Stomach (tissue), 4 donors: ENCODE measurements at regions not wholly inside any gene's neighbourhood (a gene's known extent, or its start where the extent isn't known, plus 50 kb on each side); places are given as distances from the start of the nearest gene placed in this dataset.

Source experiments
- CTCF ChIP-seq, 7 experiments: fragments of 450-650 bp in 4 of 7; fragments of 200-600 bp in 3 of 7; sonication (generic) in 3 of 7; IDR thresholded peaks; one replicate each; pipeline ENCODE4 v1.5.1; 2016 to 2019; ENCODE audit warnings: antibody characterized with exemption in 7 of 7, control low read depth in 2 of 7, mild to moderate bottlenecking in 1 of 7
- EP300 ChIP-seq: sonication (generic); formaldehyde crosslinking; IDR thresholded peaks from one replicate; pipeline ENCODE4 v1.6.1; 2017; ENCODE audit warnings: antibody characterized with exemption

GRCh38 chr6:169960003-169960344, 208.6 kb downstream of the ERMARD start:
- TF ChIP-seq CTCF (IDR thresholded peaks at IDR 0.05) (no peak), EP300 (no peak)
